Thyroid gland (tissue), 4 donors: ENCODE measurements at regions not wholly inside any gene's neighbourhood (a gene's known extent, or its start where the extent isn't known, plus 50 kb on each side); places are given as distances from the start of the nearest gene placed in this dataset.

Source experiments
- DNase-seq, 2 donors: peaks; one replicate each; pipeline ENCODE4 v3.0.0-alpha.2; 2019
- H3K27ac ChIP-seq, 3 donors: fragments of 200-600 bp; sonication (generic); 1 replicate in 2 of 3; 2 replicates in 1 of 3; pipeline ENCODE4 v1.5.1; 2016 to 2019; ENCODE audit warnings: mild to moderate bottlenecking in 1 of 3, moderate library complexity in 1 of 3
- H3K27me3 ChIP-seq: fragments of 200-600 bp; sonication (generic); one replicate; pipeline ENCODE4 v1.5.1; 2019
- H3K36me3 ChIP-seq, 2 donors: fragments of 200-600 bp; sonication (generic); one replicate each; pipeline ENCODE4 v1.5.1; 2016 to 2019
- H3K4me1 ChIP-seq, 2 donors: fragments of 200-600 bp; sonication (generic); one replicate each; pipeline ENCODE4 v1.5.1; 2017 to 2019
- H3K4me3 ChIP-seq, 3 donors: fragments of 200-600 bp; sonication (generic); replicated peaks in 1 of 3; 1 replicate in 2 of 3; 2 replicates in 1 of 3; pipeline ENCODE4 v1.5.1; 2016; ENCODE audit warnings: mild to moderate bottlenecking in 1 of 3
- H3K9me3 ChIP-seq: fragments of 200-600 bp; sonication (generic); one replicate; pipeline ENCODE4 v1.5.1; 2017
- CTCF ChIP-seq, 6 experiments: fragments of 200-600 bp in 3 of 6; fragments of 450-650 bp in 3 of 6; sonication (generic) in 3 of 6; IDR thresholded peaks; one replicate each; pipeline ENCODE4 v1.5.1; 2016 to 2019; ENCODE audit warnings: antibody characterized with exemption in 6 of 6, mild to moderate bottlenecking in 2 of 6, inconsistent platforms in 1 of 6, moderate library complexity in 1 of 6
- POLR2A ChIP-seq, 2 donors: fragments of 450-650 bp; IDR thresholded peaks; one replicate each; pipeline ENCODE4 v1.6.1; 2017; ENCODE audit warnings: antibody characterized with exemption in 2 of 2, mild to moderate bottlenecking in 2 of 2, moderate library complexity in 1 of 2
- WGBS, 2 donors: methylation state at CpG; one replicate each; pipeline ENCODE4 v1.1.5; 2017; 5-methylcytosine and 5-hydroxymethylcytosine counted together
- intact Hi-C: fragments of 100-400 bp; cut with DNase I; formaldehyde crosslinking; loops from one replicate; pipeline ENCODE4 v1.15.1; 2023

GRCh38 chr4:123064390-123064789, 142.0 kb upstream of the NUDT6 start:
- WGBS, 2 donors, result 95 to 96% methylated on average over 1 of the region's 1 CpG
- no peak overlapping the region for H3K27ac ChIP-seq
- intact Hi-C loops, result no loop called here
- H3K36me3 ChIP-seq, result no peaks in the 10 kb centered on the region
- H3K4me3 ChIP-seq, result no peak overlapping the region
- TF ChIP-seq POLR2A (IDR thresholded peaks at IDR 0.05) (no peak), CTCF (IDR thresholded peaks at IDR 0.05) (no peak)
- no peak for DNase-seq
- H3K9me3 ChIP-seq, result no peaks in the 10 kb centered on the region
- H3K4me1 ChIP-seq, result no peaks in the 10 kb centered on the region
- no peaks in the 10 kb centered on the region for H3K27me3 ChIP-seq

GRCh38 chr4:123068081-123068480, 145.7 kb upstream of the NUDT6 start:
- WGBS, 2 donors, result 68 to 76% methylated on average over 1 of the region's 1 CpG
- TF ChIP-seq CTCF (IDR thresholded peaks at IDR 0.05) (no peak), POLR2A (IDR thresholded peaks at IDR 0.05) (no peak)
- no peaks in the 10 kb centered on the region for H3K4me1 ChIP-seq
- H3K4me3 ChIP-seq, result no peak overlapping the region
- no peaks in the 10 kb centered on the region for H3K27me3 ChIP-seq
- no peaks in the 10 kb centered on the region for H3K36me3 ChIP-seq
- no peak for DNase-seq
- intact Hi-C loops, result no loop called here
- no peak overlapping the region for H3K27ac ChIP-seq
- H3K9me3 ChIP-seq, result no peaks in the 10 kb centered on the region

GRCh38 chr4:123072060-123072459, 149.7 kb upstream of the NUDT6 start:
- WGBS, 2 donors, result 93 to 97% methylated on average over 1 of the region's 1 CpG
- TF ChIP-seq CTCF (IDR thresholded peaks at IDR 0.05) (no peak), POLR2A (IDR thresholded peaks at IDR 0.05) (no peak)
- no peaks in the 10 kb centered on the region for H3K4me1 ChIP-seq
- DNase-seq, result no peak
- H3K9me3 ChIP-seq, result no peaks in the 10 kb centered on the region
- H3K27ac ChIP-seq, result no peak overlapping the region
- no peaks in the 10 kb centered on the region for H3K36me3 ChIP-seq
- H3K27me3 ChIP-seq, result no peaks in the 10 kb centered on the region
- H3K4me3 ChIP-seq, result no peak overlapping the region
- intact Hi-C loops, result no loop called here

- Histone ChIP-seq H3K9me3 (no peaks in the 10 kb centered on the region), H3K4me1 (no peaks in the 10 kb centered on the region), H3K27me3 (no peaks in the 10 kb centered on the region), H3K27ac (no peak overlapping the region), H3K4me3 (no peak overlapping the region), H3K36me3 (no peaks in the 10 kb centered on the region)
- WGBS, 2 donors, result 86 to 92% methylated on average over 2 of the region's 2 CpGs
- intact Hi-C loops, result no loop called here
- DNase-seq, result no peak
- TF ChIP-seq CTCF (IDR thresholded peaks at IDR 0.05) (no peak), POLR2A (IDR thresholded peaks at IDR 0.05) (no peak)
Observed at GRCh38 chr4:123073650-123074049, 151.3 kb upstream of the NUDT6 start.

GRCh38 chr4:123077330-123077729, 154.9 kb upstream of the NUDT6 start:
- Histone ChIP-seq H3K36me3 (no peaks in the 10 kb centered on the region), H3K27me3 (no peaks in the 10 kb centered on the region), H3K9me3 (no peaks in the 10 kb centered on the region), H3K27ac (no peak overlapping the region), H3K4me1 (no peaks in the 10 kb centered on the region), H3K4me3 (no peak overlapping the region)
- 97 to 100% methylated on average over 2 of the region's 2 CpGs for WGBS, 2 donors
- TF ChIP-seq CTCF (IDR thresholded peaks at IDR 0.05), result no peak
- no peak for TF ChIP-seq POLR2A (IDR thresholded peaks at IDR 0.05)
- intact Hi-C loops, result no loop called here
- no peak for DNase-seq
